ENCODE measurements at regions not wholly inside any gene's neighbourhood (a gene's known extent, or its start where the extent isn't known, plus 50 kb on each side); places are given as distances from the start of the nearest gene placed in this dataset.

- no peak for TF ChIP-seq YY1 (IDR thresholded peaks at IDR 0.05; ENCODE audit: low read depth)
- TF ChIP-seq TCF12 (IDR thresholded peaks at IDR 0.05; ENCODE audit: low read depth), result no peak
- no peak for TF ChIP-seq TEAD4 (IDR thresholded peaks at IDR 0.05)
- TF ChIP-seq FOXM1 (IDR thresholded peaks at IDR 0.05; ENCODE audit: borderline replicate concordance, low read depth), result no peak
- no peak for TF ChIP-seq CREB1 (IDR thresholded peaks at IDR 0.05; ENCODE audit: low read depth)
- TF ChIP-seq RAD21 (IDR thresholded peaks at IDR 0.05; ENCODE audit: low read depth), result no peak
- no peak for TF ChIP-seq EGR1 (IDR thresholded peaks at IDR 0.05)
- no peak for TF ChIP-seq CEBPB (IDR thresholded peaks at IDR 0.05)
- no peak for TF ChIP-seq MAX (IDR thresholded peaks at IDR 0.05)
- TF ChIP-seq EP300 (IDR thresholded peaks at IDR 0.05; ENCODE audit: borderline replicate concordance), result no peak
- no peak for TF ChIP-seq TAF1 (IDR thresholded peaks at IDR 0.05; ENCODE audit: low read depth)
These were observed 339.5 kb upstream of the DNAJC19 start for GRCh38 chr3:181329024-181329423.
